GM12873 (cell line): ENCODE measurements at regions not wholly inside any gene's neighbourhood (a gene's known extent, or its start where the extent isn't known, plus 50 kb on each side); places are given as distances from the start of the nearest gene placed in this dataset.

ENCODE experiments used
- CTCF ChIP-seq: IDR thresholded peaks from 2 replicates; pipeline ENCODE4 v1.5.1; 2012; ENCODE audit warnings: low read depth, mild to moderate bottlenecking, moderate library complexity, low read length, control low read depth; ENCODE audit not compliant: insufficient read depth; ENCODE audit errors: missing control alignments

- no peak for TF ChIP-seq CTCF
These were observed 395.6 kb downstream of the MCTP2 start for GRCh38 chr15:94626949-94627348.

- TF ChIP-seq CTCF: no peak
These were observed 400.2 kb downstream of the MCTP2 start for GRCh38 chr15:94631608-94632007.

- TF ChIP-seq CTCF: no peak
These were observed 406.8 kb downstream of the MCTP2 start for GRCh38 chr15:94638183-94638582.

- TF ChIP-seq CTCF: no peak
These were observed 408.3 kb downstream of the MCTP2 start for GRCh38 chr15:94639701-94640100.

- TF ChIP-seq CTCF: no peak
These were observed 413.1 kb downstream of the MCTP2 start for GRCh38 chr15:94644433-94644832.

- no peak for TF ChIP-seq CTCF
These were observed 421.7 kb downstream of the MCTP2 start for GRCh38 chr15:94653071-94653470.

GRCh38 chr15:94655249-94655880, 424.0 kb downstream of the MCTP2 start:
- TF ChIP-seq CTCF: no peak
